ENCODE measurements at regions not wholly inside any gene's neighbourhood (a gene's known extent, or its start where the extent isn't known, plus 50 kb on each side); places are given as distances from the start of the nearest gene placed in this dataset.
A peak's percentile ranks its signal among the peaks of the same experiment; 100 is the strongest.

- TF ChIP-seq, protein P1, sequence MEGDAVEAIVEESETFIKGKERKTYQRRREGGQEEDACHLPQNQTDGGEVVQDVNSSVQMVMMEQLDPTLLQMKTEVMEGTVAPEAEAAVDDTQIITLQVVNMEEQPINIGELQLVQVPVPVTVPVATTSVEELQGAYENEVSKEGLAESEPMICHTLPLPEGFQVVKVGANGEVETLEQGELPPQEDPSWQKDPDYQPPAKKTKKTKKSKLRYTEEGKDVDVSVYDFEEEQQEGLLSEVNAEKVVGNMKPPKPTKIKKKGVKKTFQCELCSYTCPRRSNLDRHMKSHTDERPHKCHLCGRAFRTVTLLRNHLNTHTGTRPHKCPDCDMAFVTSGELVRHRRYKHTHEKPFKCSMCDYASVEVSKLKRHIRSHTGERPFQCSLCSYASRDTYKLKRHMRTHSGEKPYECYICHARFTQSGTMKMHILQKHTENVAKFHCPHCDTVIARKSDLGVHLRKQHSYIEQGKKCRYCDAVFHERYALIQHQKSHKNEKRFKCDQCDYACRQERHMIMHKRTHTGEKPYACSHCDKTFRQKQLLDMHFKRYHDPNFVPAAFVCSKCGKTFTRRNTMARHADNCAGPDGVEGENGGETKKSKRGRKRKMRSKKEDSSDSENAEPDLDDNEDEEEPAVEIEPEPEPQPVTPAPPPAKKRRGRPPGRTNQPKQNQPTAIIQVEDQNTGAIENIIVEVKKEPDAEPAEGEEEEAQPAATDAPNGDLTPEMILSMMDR (IDR thresholded peaks at IDR 0.05; ENCODE audit: extremely low read depth, low read depth, low read length) = no peak
- Histone ChIP-seq H3K4me3 (ENCODE audit: insufficient read depth, low read length) (no peak overlapping the region), H3K9me3 (ENCODE audit: low read depth, low read length) (no peaks in the 10 kb centered on the region), H3K79me2 (ENCODE audit: insufficient read depth, low read length) (no peaks in the 10 kb centered on the region), H3K36me3 (ENCODE audit: insufficient read depth, low read length) (no peaks in the 10 kb centered on the region), H3K27me3 (ENCODE audit: insufficient read depth, low read length) (no peaks in the 10 kb centered on the region), H2AFZ (ENCODE audit: low read length) (no peak overlapping the region), H3K4me2 (ENCODE audit: insufficient read depth, low read length) (no peak overlapping the region), H3K27ac (ENCODE audit: low read depth, low read length) (no peak overlapping the region), H4K20me1 (ENCODE audit: insufficient read depth, low read length) (no peaks in the 10 kb centered on the region), H3K4me1 (ENCODE audit: insufficient read depth, low read length) (peaks cover 5% of the 10 kb centered on the region)
- no peak for DNase-seq (ENCODE audit: insufficient read length, low spot score, missing footprints)
These were observed 248.6 kb upstream of the DAPK1 start for GRCh38 chr9:87249029-87249428.

- Histone ChIP-seq H3K4me1 (ENCODE audit: insufficient read depth, low read length) (peaks cover 5% of the 10 kb centered on the region), H3K36me3 (ENCODE audit: insufficient read depth, low read length) (no peaks in the 10 kb centered on the region), H4K20me1 (ENCODE audit: insufficient read depth, low read length) (no peaks in the 10 kb centered on the region), H3K4me2 (ENCODE audit: insufficient read depth, low read length) (no peak overlapping the region), H2AFZ (ENCODE audit: low read length) (no peak overlapping the region), H3K79me2 (ENCODE audit: insufficient read depth, low read length) (no peaks in the 10 kb centered on the region), H3K27ac (ENCODE audit: low read depth, low read length) (no peak overlapping the region), H3K4me3 (ENCODE audit: insufficient read depth, low read length) (no peak overlapping the region), H3K9me3 (ENCODE audit: low read depth, low read length) (no peaks in the 10 kb centered on the region), H3K27me3 (ENCODE audit: insufficient read depth, low read length) (no peaks in the 10 kb centered on the region)
- no peak for DNase-seq (ENCODE audit: insufficient read length, low spot score, missing footprints)
- TF ChIP-seq, protein P1 (IDR thresholded peaks at IDR 0.05; ENCODE audit: extremely low read depth, low read depth, low read length) = peak; percentile 6
These were observed 247.5 kb upstream of the DAPK1 start for GRCh38 chr9:87250205-87250604.

DNA sequence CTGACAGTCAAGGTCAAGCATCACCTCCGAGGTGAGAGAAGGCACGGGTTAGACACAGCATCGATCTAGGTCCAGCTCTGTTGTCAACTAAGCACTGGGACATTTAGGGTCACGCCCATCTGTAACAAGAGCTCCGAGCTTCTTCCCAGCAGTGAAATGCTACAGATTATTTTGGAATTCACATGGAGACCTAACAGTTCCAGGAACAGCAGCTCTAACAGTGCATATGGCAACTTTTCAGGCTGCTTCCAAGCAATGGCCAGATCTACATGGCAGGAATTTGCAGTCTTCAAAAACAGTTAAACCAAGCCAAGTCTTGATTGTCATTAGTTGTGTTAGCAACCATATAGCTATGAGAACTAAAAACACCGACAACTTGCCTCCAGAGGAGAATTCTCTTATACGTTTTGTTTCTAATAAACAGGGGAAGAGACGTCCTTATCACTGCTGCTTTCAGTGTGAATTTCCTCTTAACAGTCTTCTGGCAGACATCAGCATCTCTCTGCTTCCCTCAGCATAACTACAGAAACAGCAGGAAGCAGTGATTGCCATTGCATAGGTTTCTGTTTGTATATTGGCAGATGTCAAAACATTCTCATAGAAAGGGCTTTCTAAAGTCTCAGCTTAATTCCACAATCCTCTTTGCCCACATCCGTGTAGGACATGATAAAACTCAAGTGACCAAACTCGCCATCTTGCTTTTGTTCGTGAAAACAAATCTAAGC, 242.1 kb upstream of the DAPK1 start:
- no peak overlapping the region for H3K4me2 ChIP-seq (ENCODE audit: insufficient read depth, low read length)
- no peak for DNase-seq (ENCODE audit: insufficient read length, low spot score, missing footprints)

DNA sequence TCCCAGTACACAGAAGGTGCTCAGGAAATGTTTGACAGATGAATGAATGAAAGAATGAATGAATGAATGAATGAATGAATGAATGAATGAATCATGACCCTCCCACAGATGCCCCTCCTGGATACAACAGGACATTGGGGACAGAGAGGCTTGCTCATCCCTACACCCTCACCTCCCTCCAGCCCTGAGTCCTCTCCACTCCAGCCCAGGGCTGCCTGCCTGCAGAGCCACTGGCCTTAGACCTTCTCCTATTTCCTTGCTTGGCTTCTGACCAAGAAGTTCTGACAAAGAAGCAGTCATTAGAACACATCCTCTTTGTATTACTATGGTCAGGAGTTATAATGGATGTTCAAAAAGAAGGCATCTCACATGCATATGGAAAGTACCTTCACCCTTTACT, 240.7 kb upstream of the DAPK1 start:
- H3K27ac ChIP-seq (ENCODE audit: low read depth, low read length) = no peak overlapping the region
- no peak overlapping the region for H3K4me2 ChIP-seq (ENCODE audit: insufficient read depth, low read length)
- H4K20me1 ChIP-seq (ENCODE audit: insufficient read depth, low read length) = no peaks in the 10 kb centered on the region
- H3K27me3 ChIP-seq (ENCODE audit: insufficient read depth, low read length) = no peaks in the 10 kb centered on the region
- peaks cover 9% of the 10 kb centered on the region for H3K4me1 ChIP-seq (ENCODE audit: insufficient read depth, low read length)
- H3K79me2 ChIP-seq (ENCODE audit: insufficient read depth, low read length) = no peaks in the 10 kb centered on the region
- TF ChIP-seq, protein P1 (IDR thresholded peaks at IDR 0.05; ENCODE audit: extremely low read depth, low read depth, low read length) = no peak
- no peaks in the 10 kb centered on the region for H3K9me3 ChIP-seq (ENCODE audit: low read depth, low read length)
- DNase-seq (ENCODE audit: insufficient read length, low spot score, missing footprints) = no peak
- no peak overlapping the region for H2AFZ ChIP-seq (ENCODE audit: low read length)
- no peak overlapping the region for H3K4me3 ChIP-seq (ENCODE audit: insufficient read depth, low read length)
- H3K36me3 ChIP-seq (ENCODE audit: insufficient read depth, low read length) = no peaks in the 10 kb centered on the region

More for the DNA sequence above, 242.1 kb upstream of the DAPK1 start:
- Histone ChIP-seq H3K79me2 (ENCODE audit: insufficient read depth, low read length) (no peaks in the 10 kb centered on the region), H3K36me3 (ENCODE audit: insufficient read depth, low read length) (no peaks in the 10 kb centered on the region), H3K27me3 (ENCODE audit: insufficient read depth, low read length) (no peaks in the 10 kb centered on the region), H3K9me3 (ENCODE audit: low read depth, low read length) (no peaks in the 10 kb centered on the region), H2AFZ (ENCODE audit: low read length) (peak overlapping the region; percentile 31), H4K20me1 (ENCODE audit: insufficient read depth, low read length) (no peaks in the 10 kb centered on the region), H3K27ac (ENCODE audit: low read depth, low read length) (no peak overlapping the region), H3K4me1 (ENCODE audit: insufficient read depth, low read length) (peaks cover 10% of the 10 kb centered on the region), H3K4me3 (ENCODE audit: insufficient read depth, low read length) (no peak overlapping the region)
- TF ChIP-seq, protein P1 (IDR thresholded peaks at IDR 0.05; ENCODE audit: extremely low read depth, low read depth, low read length) = no peak

Measured in osteoblast (primary cell).